CD4-positive, alpha-beta T cell treated with Interleukin-15 for 4 hours (primary cell): ENCODE measurements at regions not wholly inside any gene's neighbourhood (a gene's known extent, or its start where the extent isn't known, plus 50 kb on each side); places are given as distances from the start of the nearest gene placed in this dataset.

Experiments
- DNase-seq: peaks from one replicate; pipeline ENCODE4 v3.0.0-alpha.2; 2020; ENCODE audit warnings: low spot score

DNA sequence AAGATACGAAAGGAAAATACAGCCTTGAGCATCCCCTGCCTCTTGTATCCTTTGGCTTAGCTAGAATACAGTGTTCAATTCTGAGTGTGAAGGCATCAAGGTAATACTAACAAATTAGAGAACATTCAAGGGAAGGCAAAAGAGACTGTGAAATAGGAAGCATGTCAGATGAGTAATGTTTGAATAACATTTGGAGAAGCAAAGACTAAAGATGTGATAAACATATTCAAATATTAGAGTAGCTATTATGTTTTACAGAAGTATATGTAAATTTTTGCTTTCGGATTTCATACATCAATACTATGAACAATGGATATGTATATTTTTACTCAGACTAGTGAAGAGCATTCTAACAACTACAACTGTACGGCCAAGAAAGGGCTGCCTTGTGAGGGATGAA is 161.7 kb upstream of the FN1 start:
- DNase-seq, result no peak

DNA sequence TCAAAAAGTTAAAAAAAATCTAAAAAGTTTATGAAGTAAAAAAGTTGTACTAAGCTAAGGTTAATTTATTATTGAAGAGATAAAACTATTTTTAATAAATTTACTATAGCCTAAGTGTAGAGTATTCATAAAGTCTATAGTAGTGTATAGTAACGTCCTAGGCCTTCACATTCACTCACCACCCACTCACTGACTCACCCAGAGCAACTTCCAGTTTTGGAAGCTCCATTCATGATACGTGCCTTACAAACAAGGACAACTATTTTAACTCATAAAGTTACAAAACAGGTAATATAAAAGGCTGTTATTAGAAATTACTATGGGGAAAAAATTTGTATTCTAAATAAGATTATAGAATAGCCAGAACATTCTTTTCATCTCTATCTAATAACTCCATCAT is 158.9 kb upstream of the FN1 start:
- no peak for DNase-seq

DNA sequence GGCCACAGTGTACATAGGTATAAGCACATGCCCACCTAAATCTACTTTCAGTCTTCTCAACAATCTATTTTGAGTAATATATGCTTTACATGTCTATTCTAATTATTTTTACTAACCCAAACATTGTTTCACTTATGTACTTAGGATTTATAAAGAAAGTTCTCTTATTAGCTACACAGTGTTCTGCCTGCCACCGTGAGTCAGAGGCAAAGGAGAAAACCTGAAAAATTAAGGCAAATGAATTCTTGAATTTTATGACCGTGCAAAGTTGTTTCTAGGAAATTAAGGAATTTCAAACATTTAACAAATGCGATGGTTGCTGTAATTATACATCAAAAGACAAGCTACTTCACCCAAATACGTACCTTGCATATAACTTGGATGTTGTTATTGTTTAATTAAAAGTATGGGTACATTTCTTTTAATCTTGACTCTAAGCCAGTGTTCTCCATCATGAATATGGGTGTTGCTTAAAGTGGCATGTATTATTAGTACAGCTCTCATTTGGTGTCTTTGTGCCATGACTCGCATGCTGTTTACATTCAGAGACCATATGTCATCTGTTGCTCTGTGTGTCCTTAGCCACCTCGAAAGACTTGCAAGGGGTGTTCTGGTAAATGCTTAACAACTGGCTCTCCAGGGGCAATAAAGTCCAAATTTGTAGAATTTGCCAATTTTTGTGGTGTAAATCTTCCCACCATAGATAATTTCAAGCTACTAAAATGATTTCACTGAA is 154.3 kb upstream of the FN1 start:
- no peak for DNase-seq

DNA sequence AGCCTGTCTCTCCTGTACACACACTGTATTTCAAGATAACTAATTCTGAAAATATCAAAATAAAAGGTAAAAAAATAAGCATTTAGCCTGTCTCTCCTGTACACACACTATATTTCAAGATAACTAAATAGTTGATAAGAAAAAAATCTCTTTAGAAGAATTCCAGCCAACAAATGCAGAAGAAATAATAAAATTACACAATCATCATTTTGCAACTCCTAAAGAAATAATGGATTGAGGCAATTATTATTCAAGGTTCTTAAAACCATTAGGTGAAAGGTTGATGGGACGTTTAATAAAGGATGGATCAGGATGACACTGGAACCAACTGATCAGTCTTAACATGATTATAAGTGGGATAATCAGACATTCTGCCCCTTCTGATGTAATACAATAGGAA is 148.0 kb upstream of the FN1 start:
- DNase-seq, result no peak

DNA sequence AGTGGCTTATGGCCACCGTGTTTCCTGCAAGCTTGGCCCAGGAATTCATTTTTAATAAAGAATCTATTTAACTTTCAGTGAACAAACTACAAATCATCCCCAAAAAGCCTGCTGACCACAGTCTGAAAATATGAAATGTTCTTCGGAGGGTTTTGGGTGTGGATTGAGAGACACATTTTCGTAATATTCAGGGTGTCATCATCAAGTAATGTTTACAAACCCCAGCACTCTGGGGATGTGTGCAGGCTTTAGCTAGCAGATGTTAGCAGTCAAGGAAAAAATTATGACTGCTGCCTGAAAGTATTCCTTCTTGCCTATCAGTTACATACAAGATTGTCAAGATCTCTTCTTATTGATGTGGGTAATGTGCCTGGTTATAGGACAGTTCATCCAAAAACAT is 143.9 kb upstream of the FN1 start:
- DNase-seq, result no peak

DNA sequence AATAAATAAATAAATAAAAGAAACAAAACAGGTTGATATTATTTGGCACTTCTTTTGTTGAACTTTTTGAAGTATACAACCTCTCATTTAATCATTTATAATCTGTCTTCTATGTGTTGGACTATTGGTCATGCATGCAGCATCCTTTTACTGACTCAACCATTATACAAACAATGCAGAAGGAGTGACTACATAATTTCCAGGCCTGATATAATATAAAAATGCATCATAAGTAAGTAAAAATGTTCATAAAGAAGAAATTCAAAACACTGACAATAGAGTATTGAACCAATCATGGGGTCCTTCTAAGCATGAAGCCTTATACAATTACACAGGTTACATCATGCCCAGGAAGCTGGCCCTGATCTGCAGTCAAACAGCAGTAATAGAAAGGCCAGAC is 141.5 kb upstream of the FN1 start:
- no peak for DNase-seq

DNA sequence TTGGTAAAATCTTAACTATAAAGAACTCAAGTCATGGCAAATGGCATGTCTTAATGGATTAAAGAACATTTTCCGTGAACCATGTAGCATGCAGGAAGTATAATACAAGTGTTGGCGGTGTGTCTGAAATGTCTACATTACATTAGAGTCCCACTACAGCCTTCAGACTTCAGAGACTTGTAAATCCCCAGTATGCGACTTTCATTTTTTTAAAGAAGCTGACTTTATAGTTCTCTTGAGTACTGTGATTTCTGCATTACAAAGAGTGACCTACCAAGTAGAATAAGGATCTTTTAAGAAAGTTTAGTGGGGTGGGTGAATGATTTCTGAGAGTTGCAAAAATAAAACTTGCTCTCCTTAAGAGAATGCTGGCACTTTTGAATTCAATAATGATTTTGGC is 140.7 kb upstream of the FN1 start:
- DNase-seq, result no peak

DNA sequence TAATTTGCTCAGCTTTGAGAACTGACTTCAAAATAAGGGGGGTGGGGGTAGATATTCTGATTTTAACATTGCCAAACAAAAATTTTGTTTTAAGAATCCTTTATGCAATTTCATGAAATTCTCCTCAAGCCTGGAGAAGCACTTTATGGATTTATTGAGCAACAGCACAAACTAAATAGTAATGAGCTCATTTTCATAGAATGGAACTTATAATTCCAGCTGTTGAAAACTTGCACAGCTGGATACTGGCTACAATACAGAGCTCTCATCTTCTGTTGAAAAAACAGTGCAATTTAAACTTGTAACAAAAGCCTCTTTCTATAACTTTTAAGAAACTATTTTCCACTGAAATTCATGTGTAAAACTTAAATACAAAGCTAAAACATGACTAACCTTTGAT is 137.6 kb upstream of the FN1 start:
- DNase-seq, result no peak

DNA sequence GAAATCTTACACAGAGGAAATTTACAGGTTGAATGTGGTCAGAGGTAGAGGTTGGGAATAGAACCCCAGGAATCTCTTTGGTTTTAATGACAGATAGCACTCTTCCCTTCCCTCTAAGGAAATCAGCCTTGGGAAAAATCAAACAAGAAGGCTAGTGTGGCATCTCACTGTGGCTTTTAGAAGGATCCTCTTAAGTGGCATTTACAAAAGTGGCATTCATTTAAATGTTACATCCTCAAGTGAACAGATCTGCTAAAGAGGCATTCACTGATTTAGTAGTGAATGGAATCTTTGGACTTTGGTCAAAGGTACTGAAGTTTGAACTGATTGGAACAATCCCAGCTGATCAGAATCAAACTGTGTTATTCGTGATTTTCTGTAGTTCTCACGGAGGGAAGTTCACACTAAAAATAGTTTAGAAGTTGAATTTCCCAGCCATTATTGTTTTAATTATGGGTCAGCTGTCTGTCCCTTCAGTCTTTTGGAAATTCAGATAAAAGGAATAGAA is 136.5 kb upstream of the FN1 start:
- DNase-seq, result no peak

DNA sequence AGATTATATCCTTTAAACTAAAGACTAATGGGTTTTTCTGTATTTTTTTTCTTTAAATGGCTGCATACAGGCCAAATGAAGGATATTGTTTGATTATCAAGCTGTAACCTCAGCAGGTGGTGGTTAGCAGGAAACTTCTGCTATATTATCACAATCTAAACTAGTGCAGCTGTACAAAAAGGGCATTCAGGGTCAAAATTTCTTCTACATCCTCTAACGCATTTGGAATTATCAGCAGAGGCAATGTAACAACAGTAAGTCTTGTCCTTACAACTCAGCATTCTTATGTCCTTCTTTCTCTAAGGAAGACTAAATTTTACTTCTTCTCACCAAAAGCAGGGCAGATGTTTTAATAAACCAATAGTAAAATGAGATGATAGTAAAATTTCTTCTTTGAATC is 135.8 kb upstream of the FN1 start:
- DNase-seq, result no peak

DNA sequence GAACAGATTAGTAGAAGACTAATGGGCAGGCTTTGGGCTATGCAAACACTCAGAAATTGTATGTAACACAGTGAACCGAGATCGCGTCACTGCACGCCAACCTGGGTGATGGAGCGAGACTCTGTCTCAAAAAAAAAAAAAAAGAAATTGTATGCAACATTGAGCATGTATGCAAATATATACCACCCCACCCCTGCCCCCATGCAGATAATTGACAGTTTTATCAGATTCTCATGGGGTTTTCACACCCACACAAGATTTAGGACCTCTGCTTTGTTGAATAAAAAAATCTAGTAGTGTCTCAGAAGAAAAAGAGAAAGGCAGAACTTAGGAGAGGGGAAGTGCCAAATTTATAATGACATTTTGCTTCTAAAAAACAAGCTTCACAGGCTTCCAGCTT is 131.6 kb upstream of the FN1 start:
- no peak for DNase-seq

DNA sequence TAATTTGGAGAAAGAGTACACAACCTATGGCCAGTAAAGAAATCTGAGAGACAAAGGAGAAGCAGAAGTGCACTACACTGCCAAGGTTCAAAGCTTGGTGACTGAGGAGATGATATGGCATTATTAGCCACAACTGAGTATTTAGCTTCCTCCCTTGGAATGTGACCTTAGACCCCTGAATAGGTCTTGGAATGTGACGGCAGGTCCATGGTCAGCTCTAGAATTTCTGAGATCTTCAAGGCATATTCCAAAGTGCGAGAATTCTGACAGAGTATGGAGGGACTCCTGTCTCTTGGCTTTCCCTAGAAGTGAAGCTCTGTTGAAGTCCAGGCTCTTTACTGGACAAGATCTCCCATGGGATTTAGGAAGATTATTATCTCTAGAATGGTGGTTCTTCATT is 130.0 kb upstream of the FN1 start:
- no peak for DNase-seq

DNA sequence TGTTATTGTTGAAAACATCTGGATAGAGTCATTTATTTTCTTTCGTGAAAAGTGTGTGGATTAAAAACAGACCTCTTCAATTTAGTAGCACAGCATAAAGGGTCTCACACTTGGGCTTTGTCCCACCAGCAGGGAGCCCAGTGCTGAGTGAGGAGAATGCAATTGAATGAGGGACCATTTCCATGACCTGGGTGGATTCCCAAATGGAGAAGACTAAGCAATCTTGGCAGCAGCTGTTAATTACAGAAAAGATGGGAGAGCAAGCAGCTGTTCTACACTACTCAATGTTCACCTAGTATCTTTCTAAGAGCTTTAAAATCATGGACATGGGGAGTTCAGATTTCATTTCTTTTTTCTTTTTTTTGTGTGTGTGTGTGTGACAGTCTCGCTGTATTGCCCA is 121.8 kb upstream of the FN1 start:
- no peak for DNase-seq

DNA sequence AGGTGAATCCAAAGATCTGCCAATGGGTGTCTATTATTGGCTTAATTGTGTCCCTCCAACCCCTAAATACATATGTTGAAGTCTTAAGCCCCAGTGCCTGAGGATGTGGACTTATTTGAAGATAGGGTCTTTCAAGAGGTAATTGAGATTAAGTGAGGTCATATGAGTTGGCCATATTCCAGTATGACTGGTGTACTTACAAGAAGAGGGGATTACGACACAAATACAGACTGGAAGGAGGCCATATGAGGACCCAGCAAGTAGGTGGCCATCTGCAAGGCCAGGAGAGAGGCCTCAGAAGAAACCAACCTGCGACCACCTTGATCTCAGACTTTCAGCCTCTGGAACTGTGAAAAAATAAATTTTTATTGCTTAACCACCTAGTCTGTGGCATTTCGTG is 121.1 kb upstream of the FN1 start:
- no peak for DNase-seq

DNA sequence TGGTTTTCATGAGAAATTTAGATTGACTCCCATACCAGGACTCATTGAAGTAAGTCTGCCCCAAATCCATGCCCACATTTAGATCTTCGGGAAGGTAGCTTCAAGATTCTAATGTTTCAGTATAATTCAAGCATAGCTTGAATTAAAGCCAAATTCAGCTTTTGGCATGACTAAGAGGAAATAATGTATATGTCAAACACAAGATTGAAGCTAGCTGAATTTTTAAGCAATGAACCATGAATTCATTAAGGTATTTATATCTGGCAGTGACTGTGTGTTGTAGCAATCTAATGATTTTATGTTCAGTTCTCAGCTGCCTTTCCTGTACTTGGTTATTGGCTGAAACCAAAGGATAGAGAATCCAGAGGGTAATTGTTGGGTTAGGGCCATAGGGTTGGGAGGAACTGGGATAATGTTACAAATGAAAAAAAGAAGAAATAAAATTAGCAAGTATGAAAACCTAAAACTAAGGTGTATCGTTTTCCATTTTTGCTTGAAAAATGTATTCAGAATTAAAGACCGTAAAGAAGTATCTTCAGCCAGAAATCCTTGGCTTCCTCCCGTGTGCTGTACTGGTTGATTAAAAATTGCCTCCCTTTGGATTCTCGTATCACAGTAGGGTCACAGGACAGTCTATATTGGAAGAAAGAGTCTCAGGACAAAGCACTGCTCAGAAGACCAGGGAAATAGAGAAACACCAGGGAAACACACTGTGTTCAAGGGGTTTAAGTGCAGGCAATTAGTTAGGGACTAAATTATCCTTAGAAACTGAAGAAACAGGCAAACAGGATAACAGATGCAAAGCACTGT is 119.0 kb upstream of the FN1 start:
- no peak for DNase-seq

DNA sequence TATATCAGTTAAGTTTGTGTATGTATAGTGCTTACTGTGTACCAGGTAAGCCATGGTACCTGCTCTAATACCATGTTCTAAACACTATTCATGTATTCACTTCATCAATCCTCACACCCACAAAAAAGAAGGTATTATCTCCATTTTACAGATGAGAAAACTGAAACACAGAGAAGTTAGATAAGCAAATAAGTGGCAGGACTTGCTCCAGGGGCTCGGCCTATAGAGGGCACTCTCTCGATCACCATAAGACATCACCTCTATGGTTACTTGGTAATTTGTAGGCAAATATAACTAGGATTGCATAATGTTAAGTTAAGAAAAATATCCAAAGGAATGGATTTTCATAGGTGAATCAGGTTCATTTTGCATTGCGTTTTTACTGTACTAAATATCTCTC is 118.1 kb upstream of the FN1 start:
- no peak for DNase-seq

DNA sequence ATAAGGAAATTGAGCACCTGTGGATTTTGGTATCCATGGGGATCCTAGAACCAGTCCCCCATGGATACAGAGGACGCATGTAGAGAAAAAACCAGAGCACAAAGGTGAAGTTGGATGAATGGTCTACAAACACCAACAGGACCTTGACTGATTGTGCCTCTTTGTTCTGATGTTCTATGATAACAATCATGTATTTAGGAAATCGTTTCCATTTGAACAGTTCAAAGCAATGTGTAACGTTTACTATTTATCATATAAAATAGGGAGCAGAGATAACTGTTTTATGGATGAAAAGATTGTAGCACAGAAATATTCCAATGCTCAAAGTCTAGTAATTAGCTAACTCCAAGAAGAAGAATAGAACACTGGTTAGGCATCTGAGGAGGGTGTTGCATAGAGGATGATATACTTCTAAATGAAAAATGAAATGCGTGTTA is 116.3 kb upstream of the FN1 start:
- DNase-seq, result no peak

DNA sequence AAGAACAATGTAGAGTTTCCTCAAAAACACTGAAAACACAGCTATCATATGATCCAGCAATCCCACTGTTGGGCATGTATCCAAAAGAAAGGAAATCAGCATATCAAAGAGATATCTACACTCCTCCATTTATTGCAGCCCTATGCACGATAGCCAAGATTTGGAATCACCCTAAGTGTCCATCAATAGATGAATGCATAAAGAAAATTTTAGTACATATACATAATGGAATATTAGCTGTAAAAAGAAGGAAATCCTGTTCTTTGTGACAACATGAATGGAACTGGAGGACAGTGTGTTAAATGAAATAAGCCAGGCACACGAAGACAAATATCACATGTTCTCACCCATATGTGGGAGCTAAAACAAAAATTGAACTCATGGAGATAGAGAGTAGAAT is 114.5 kb upstream of the FN1 start:
- no peak for DNase-seq

DNA sequence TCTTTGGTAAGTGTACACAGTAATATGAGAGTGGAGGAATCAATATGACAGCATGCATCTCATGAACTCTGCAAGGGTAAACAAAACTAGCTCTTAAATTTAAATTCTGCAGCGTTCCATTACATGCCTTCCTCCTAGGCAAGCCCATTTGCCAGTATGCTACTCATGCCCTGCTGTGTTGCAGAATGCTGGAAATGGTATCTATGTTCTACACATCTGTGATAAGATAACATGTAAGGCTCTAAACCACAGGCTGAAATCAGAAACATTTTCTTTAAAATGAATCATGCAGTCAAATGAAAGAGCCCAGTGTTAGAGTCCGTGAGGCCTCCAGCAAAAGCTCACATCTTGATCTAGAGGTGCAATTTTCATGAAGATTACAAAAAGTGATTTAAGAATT is 112.8 kb upstream of the FN1 start:
- no peak for DNase-seq

DNA sequence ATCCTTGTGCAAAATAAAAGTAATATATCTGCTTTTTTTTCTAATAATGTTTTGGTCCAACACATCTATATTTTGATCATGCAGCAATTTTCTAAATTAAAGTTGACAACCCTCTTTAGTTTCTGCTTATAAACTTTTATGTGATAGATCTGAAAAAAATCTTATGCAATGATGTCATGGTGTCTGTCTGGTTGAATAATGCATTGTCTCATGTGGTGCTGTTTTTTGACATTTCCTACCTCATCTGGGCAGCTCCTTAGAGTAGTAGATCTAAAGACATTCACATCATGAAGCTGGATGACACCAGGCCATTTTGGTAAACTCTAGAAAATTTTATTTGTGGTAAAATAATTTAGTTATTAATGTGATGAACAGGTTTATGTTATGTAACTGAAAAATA is 106.8 kb upstream of the FN1 start:
- DNase-seq, result no peak

DNA sequence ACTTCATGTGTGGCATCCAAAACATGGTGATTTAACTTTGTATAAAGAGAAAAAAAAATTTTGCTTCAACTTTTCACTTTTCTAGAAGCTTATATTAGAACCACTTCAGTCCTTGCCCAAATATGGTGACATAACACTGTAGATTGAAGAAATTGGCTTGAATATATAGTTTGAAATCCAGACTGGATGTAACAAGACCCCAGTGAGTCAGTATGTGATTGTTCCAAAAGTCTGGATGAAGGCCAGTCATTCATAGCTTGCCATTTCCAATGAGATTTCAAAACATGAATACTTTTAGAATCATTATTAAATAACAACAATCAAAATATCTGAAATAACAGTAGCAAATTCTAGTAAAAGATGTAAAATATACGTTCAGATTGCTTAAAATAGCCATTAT is 104.8 kb upstream of the FN1 start:
- no peak for DNase-seq

DNA sequence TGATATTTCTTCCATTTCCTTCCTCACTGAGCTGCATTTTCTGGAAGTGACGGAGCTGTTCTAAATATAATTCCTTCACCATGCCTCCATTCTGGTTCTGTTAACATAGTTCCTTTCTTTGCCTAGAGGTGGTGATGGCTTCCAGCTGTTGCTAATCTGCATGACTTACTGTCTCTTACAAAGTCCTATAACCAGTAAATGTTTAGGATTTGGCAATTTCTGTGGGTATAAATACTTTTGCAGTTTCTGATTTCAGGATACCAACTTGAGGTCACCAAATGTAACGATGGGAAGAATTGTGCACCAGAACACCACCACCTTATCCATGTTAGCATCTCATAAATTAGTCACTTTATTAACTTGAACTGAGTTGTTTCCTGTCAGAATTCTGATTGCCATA is 101.7 kb upstream of the FN1 start:
- DNase-seq, result no peak

DNA sequence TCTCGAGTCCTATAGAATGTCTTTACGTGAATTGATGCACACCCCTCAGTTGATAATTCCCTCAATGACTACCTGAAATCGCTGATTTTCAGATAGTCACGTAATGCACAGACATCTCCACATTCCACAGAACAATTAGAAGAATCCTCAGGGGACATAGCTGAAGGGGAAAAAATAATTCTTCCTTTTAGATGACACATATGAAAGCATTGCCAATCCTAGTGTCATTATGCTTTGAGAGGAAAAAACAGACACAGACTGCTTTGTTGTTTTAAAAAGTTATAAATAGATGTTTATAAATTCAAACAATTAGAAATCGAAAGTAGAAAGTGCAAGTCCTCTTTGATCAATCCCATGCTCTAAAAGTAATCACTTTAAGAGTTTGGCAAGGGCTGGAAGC is 100.6 kb upstream of the FN1 start:
- no peak for DNase-seq

DNA sequence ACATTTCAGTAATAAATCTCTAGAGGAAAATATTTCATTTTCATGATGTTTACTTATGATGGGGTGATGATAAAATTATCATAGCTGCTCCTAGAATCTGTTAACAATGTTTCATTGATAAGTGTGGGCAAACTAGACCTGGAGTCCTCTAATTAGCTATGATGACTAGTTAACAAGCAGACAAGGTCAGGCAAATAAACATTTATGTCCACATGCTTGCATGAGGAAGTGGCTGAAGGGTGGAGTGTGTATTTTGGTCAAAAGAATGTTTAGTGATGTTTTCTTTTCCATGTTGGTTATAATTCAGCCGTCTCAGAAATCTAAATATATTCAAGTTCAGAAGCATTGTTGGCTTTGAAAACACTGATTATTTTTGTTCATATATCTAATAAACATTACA is 99.9 kb upstream of the FN1 start:
- no peak for DNase-seq
